MM.1S (cell line): ENCODE measurements at regions not wholly inside any gene's neighbourhood (a gene's known extent, or its start where the extent isn't known, plus 50 kb on each side); places are given as distances from the start of the nearest gene placed in this dataset.

Experiments used
- CTCF ChIP-seq: fragments of 300-600 bp; sonication (generic); IDR thresholded peaks from 2 replicates; pipeline ENCODE4 v1.5.1; 2016; ENCODE audit warnings: antibody characterized with exemption, low read length, mixed read lengths
- EZH2 ChIP-seq: fragments of 300-600 bp; sonication (generic); optimal IDR thresholded peaks from 2 replicates; pipeline ENCODE3; 2017; ENCODE audit warnings: low read depth, mild to moderate bottlenecking, antibody characterized with exemption, low read length, mixed read lengths
- EZH2phosphoT487 ChIP-seq: fragments of 300-600 bp; sonication (generic); IDR thresholded peaks from 2 replicates; pipeline ENCODE4 v1.6.1; 2018; ENCODE audit warnings: antibody characterized with exemption, low read length

GRCh38 chr5:67623078-67623477, 426.5 kb upstream of the CD180 start:
- TF ChIP-seq CTCF (no peak), EZH2 (no peak), EZH2phosphoT487 (no peak)
